HepG2 (cell line): ENCODE measurements at regions not wholly inside any gene's neighbourhood (a gene's known extent, or its start where the extent isn't known, plus 50 kb on each side); places are given as distances from the start of the nearest gene placed in this dataset.

Source experiments
- CBFB ChIP-seq: sonication (generic); formaldehyde crosslinking; IDR thresholded peaks from 2 replicates; pipeline ENCODE4 v1.4.0; 2020; ENCODE audit warnings: missing genetic modification reagents
- CHD2 ChIP-seq: IDR thresholded peaks from 2 replicates; pipeline ENCODE4 v1.6.1; 2011; ENCODE audit warnings: low read depth, low read length, improper control_type of control experiment
- DNMT3B ChIP-seq: conservative IDR thresholded peaks from 2 replicates; pipeline ENCODE4 v1.6.1; 2016; ENCODE audit warnings: missing biosample characterization, control low read depth
- FOXJ3 ChIP-seq: sonication (generic); formaldehyde crosslinking; IDR thresholded peaks from 2 replicates; pipeline ENCODE4 v1.4.0; 2020; ENCODE audit warnings: missing genetic modification reagents, mild to moderate bottlenecking, borderline replicate concordance
- GABPB1 ChIP-seq: IDR thresholded peaks from 2 replicates; pipeline ENCODE4 v1.6.1; 2016; ENCODE audit warnings: mild to moderate bottlenecking, missing genetic modification reagents, moderate library complexity, missing compliant biosample characterization
- GTF3A ChIP-seq: sonication (generic); formaldehyde crosslinking; conservative IDR thresholded peaks from 2 replicates; pipeline ENCODE4 v1.4.0; 2020; ENCODE audit warnings: mild to moderate bottlenecking, missing genetic modification reagents
- GZF1 ChIP-seq: sonication (generic); formaldehyde crosslinking; IDR thresholded peaks from 2 replicates; pipeline ENCODE4 v1.5.1; 2020; ENCODE audit warnings: mild to moderate bottlenecking, missing genetic modification reagents
- KAT8 ChIP-seq: IDR thresholded peaks from 2 replicates; pipeline ENCODE4 v1.6.1; 2016; ENCODE audit warnings: missing genetic modification reagents, missing compliant biosample characterization
- MZF1 ChIP-seq: sonication (generic); formaldehyde crosslinking; IDR thresholded peaks from 2 replicates; pipeline ENCODE4 v1.8.1; 2023; ENCODE audit warnings: mild to moderate bottlenecking, missing genetic modification reagents, borderline replicate concordance
- NCOA2 ChIP-seq: sonication (generic); formaldehyde crosslinking; IDR thresholded peaks from 2 replicates; pipeline ENCODE4 v1.8.0; 2022; ENCODE audit warnings: inconsistent platforms
- NFE2L1 ChIP-seq: sonication (generic); formaldehyde crosslinking; IDR thresholded peaks from 2 replicates; pipeline ENCODE4 v1.4.0; 2020; ENCODE audit warnings: missing genetic modification reagents, mild to moderate bottlenecking, borderline replicate concordance
- NR2F2 ChIP-seq: IDR thresholded peaks from 2 replicates; pipeline ENCODE4 v1.6.1; 2012; ENCODE audit warnings: low read depth, inconsistent platforms, borderline replicate concordance
- POLR2G ChIP-seq: fragments of 200-400 bp; formaldehyde crosslinking; IDR thresholded peaks from 2 replicates; pipeline ENCODE4 v1.6.1; 2018; ENCODE audit warnings: mild to moderate bottlenecking, low read depth, low read length, moderate library complexity
- RBM39 ChIP-seq: fragments of 200-400 bp; formaldehyde crosslinking; IDR thresholded peaks from one replicate; pipeline ENCODE4 v1.6.1; 2018; ENCODE audit warnings: antibody characterized with exemption, mild to moderate bottlenecking, low read depth, low read length; ENCODE audit not compliant: poor library complexity, severe bottlenecking
- RXRB ChIP-seq: IDR thresholded peaks from 2 replicates; pipeline ENCODE4 v1.6.1; 2016; ENCODE audit warnings: borderline replicate concordance, missing genetic modification reagents, missing compliant biosample characterization
- SAFB2 ChIP-seq: sonication (generic); formaldehyde crosslinking; IDR thresholded peaks from 2 replicates; pipeline ENCODE4 v1.5.1; 2020; ENCODE audit warnings: missing genetic modification reagents, low read depth, mild to moderate bottlenecking, borderline replicate concordance
- SIX4 ChIP-seq: sonication (generic); formaldehyde crosslinking; IDR thresholded peaks from 2 replicates; pipeline ENCODE4 v1.4.0; 2020; ENCODE audit warnings: missing genetic modification reagents
- SOX13 ChIP-seq, 3 experiments: fragments of 450-650 bp in 1 of 3; sonication (generic) in 1 of 3; formaldehyde crosslinking in 1 of 3; IDR thresholded peaks in 2 of 3; conservative IDR thresholded peaks in 1 of 3; 2 replicates each; pipeline versions ENCODE4 v1.5.0 to v1.6.1; 2016 to 2020; ENCODE audit warnings: antibody characterized with exemption in 1 of 3, mild to moderate bottlenecking in 1 of 3, missing compliant biosample characterization in 1 of 3, missing genetic modification reagents in 1 of 3, moderate library complexity in 1 of 3
- TSC22D2 ChIP-seq: sonication (generic); formaldehyde crosslinking; IDR thresholded peaks from 2 replicates; pipeline ENCODE4 v1.5.1; 2020; ENCODE audit warnings: missing genetic modification reagents, mild to moderate bottlenecking, borderline replicate concordance
- XBP1 ChIP-seq: sonication (generic); formaldehyde crosslinking; IDR thresholded peaks from 2 replicates; pipeline ENCODE4 v1.5.0; 2020; ENCODE audit warnings: missing genetic modification reagents
- ZFP41 ChIP-seq: sonication (generic); formaldehyde crosslinking; IDR thresholded peaks from 2 replicates; pipeline ENCODE4 v1.4.0; 2020; ENCODE audit warnings: mild to moderate bottlenecking, missing genetic modification reagents, borderline replicate concordance
- ZNF615 ChIP-seq: sonication (generic); formaldehyde crosslinking; IDR thresholded peaks from 2 replicates; pipeline ENCODE4 v1.5.0; 2020; ENCODE audit warnings: mild to moderate bottlenecking, missing genetic modification reagents, borderline replicate concordance
- ZNF652 ChIP-seq: IDR thresholded peaks from 2 replicates; pipeline ENCODE4 v1.6.1; 2016; ENCODE audit warnings: low read depth, borderline replicate concordance
- ZNF790 ChIP-seq: sonication (generic); formaldehyde crosslinking; IDR thresholded peaks from 2 replicates; pipeline ENCODE4 v1.8.0; 2022; ENCODE audit warnings: missing genetic modification reagents, mild to moderate bottlenecking, borderline replicate concordance
- TF ChIP-seq, protein P1 (sequence below): sonication (generic); formaldehyde crosslinking; IDR thresholded peaks from 2 replicates; pipeline ENCODE4 v1.5.1; 2020; ENCODE audit warnings: missing genetic modification reagents, mild to moderate bottlenecking, borderline replicate concordance
- TF ChIP-seq, protein P2 (sequence below): sonication (generic); formaldehyde crosslinking; IDR thresholded peaks from 2 replicates; pipeline ENCODE4 v1.5.1; 2020; ENCODE audit warnings: mild to moderate bottlenecking, missing genetic modification reagents

DNA sequence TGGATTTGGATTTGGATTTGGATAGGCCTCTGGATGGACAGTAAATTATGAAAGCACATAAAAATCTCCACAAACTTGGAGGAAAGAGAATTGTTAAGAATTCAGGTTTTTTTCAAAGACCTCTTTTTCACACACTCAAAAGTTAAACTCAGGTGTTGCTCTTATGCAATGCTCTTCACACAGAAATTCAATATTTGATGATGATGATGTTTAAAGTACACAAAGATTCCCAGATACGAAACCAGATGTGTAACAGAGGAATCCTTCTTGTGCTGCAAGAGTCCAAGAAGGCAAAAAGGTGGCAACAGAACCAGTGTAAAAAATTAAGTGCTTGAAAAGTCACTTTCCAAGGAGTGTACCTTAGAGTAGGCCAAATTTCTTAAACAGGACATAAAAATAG lies 75.8 kb upstream of the SPATS2L start (continued):
- no peak for TF ChIP-seq GABPB1 (CRISPR knock-in tag)
- TF ChIP-seq ZNF652 (CRISPR knock-in tag) = no peak
- no peak for TF ChIP-seq RBM39
- no peak for TF ChIP-seq POLR2G
- TF ChIP-seq MZF1 = no peak
- no peak for TF ChIP-seq CBFB (CRISPR knock-in tag)
- TF ChIP-seq XBP1 = no peak
- TF ChIP-seq GTF3A = no peak
- no peak for TF ChIP-seq RXRB
- no peak for TF ChIP-seq CHD2
- TF ChIP-seq NCOA2 (CRISPR knock-in tag) = peak; percentile 45; the same call in 1 of the 2 replicates
- peak; percentile 25; the same call in 1 of the 2 replicates for TF ChIP-seq FOXJ3 (CRISPR knock-in tag)
- no peak for TF ChIP-seq ZNF790 (CRISPR knock-in tag)
- TF ChIP-seq, protein P1, sequence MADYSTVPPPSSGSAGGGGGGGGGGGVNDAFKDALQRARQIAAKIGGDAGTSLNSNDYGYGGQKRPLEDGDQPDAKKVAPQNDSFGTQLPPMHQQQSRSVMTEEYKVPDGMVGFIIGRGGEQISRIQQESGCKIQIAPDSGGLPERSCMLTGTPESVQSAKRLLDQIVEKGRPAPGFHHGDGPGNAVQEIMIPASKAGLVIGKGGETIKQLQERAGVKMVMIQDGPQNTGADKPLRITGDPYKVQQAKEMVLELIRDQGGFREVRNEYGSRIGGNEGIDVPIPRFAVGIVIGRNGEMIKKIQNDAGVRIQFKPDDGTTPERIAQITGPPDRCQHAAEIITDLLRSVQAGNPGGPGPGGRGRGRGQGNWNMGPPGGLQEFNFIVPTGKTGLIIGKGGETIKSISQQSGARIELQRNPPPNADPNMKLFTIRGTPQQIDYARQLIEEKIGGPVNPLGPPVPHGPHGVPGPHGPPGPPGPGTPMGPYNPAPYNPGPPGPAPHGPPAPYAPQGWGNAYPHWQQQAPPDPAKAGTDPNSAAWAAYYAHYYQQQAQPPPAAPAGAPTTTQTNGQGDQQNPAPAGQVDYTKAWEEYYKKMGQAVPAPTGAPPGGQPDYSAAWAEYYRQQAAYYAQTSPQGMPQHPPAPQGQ (CRISPR knock-in tag) = no peak
- TF ChIP-seq SOX13 (IDR thresholded peaks at IDR 0.05) = no peak
- peak in 1 of 2 experiments; percentile 35; a peak in 1 of 4 replicates for TF ChIP-seq SOX13 (CRISPR knock-in tag; conservative IDR thresholded peaks at IDR 0.05 in 1 of 2, IDR thresholded peaks at IDR 0.05 in 1 of 2)
- TF ChIP-seq KAT8 (CRISPR knock-in tag) = 0 out of 2 replicates have a peak, but pooled peaks have one; percentile 23
- no peak for TF ChIP-seq ZNF615 (CRISPR knock-in tag)
- TF ChIP-seq, protein P2, sequence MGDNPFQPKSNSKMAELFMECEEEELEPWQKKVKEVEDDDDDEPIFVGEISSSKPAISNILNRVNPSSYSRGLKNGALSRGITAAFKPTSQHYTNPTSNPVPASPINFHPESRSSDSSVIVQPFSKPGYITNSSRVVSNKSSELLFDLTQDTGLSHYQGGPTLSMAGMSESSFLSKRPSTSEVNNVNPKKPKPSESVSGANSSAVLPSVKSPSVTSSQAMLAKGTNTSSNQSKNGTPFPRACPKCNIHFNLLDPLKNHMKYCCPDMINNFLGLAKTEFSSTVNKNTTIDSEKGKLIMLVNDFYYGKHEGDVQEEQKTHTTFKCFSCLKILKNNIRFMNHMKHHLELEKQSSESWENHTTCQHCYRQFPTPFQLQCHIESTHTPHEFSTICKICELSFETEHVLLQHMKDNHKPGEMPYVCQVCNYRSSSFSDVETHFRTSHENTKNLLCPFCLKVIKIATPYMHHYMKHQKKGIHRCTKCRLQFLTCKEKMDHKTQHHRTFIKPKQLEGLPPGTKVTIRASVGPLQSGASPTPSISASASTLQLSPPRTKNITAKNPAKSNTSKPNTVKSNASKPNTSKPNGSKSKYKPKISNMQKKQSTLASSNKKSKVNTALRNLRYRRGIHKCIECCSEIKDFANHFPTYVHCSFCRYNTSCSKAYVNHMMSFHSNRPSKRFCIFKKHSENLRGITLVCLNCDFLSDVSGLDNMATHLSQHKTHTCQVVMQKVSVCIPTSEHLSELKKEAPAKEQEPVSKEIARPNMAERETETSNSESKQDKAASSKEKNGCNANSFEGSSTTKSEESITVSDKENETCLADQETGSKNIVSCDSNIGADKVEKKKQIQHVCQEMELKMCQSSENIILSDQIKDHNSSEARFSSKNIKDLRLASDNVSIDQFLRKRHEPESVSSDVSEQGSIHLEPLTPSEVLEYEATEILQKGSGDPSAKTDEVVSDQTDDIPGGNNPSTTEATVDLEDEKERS = no peak
- TF ChIP-seq ZFP41 (CRISPR knock-in tag) = no peak
- no peak for TF ChIP-seq NFE2L1 (CRISPR knock-in tag)
- no peak for TF ChIP-seq SAFB2 (CRISPR knock-in tag)
- TF ChIP-seq GZF1 (CRISPR knock-in tag) = no peak
- TF ChIP-seq TSC22D2 (CRISPR knock-in tag) = no peak
- TF ChIP-seq DNMT3B (CRISPR knock-in tag) = no peak
- no peak for TF ChIP-seq SIX4 (CRISPR knock-in tag)
- 0 out of 2 replicates have a peak, but pooled peaks have one; percentile 31 for TF ChIP-seq NR2F2
